ENCODE measurements at regions not wholly inside any gene's neighbourhood (a gene's known extent, or its start where the extent isn't known, plus 50 kb on each side); places are given as distances from the start of the nearest gene placed in this dataset.

GRCh38 chr10:78223088-78223487 is 189.4 kb downstream of the RPS24 start:
- H3K36me3 ChIP-seq = no peaks in the 10 kb centered on the region
- intact Hi-C loops (cut with DNase I) = no loop called here
- no peak overlapping the region for H3K4me3 ChIP-seq (replicated peaks in 1 of 3)

GRCh38 chr10:78224602-78225001 is 190.9 kb downstream of the RPS24 start:
- H3K4me3 ChIP-seq (replicated peaks in 1 of 3) = no peak overlapping the region
- no peak overlapping the region for H3K27ac ChIP-seq
- no peak for TF ChIP-seq CTCF (IDR thresholded peaks at IDR 0.05)
- no peak for TF ChIP-seq POLR2A (IDR thresholded peaks at IDR 0.05)
- intact Hi-C loops (cut with DNase I) = no loop called here
- no peaks in the 10 kb centered on the region for H3K27me3 ChIP-seq
- H3K36me3 ChIP-seq = no peaks in the 10 kb centered on the region
- no peaks in the 10 kb centered on the region for H3K4me1 ChIP-seq
- 89 to 90% methylated on average over 6 of the region's 6 CpGs for WGBS, 2 donors
- no peaks in the 10 kb centered on the region for H3K9me3 ChIP-seq
- DNase-seq = no peak

More at GRCh38 chr10:78223088-78223487, 189.4 kb downstream of the RPS24 start:
- TF ChIP-seq CTCF (IDR thresholded peaks at IDR 0.05) (no peak), POLR2A (IDR thresholded peaks at IDR 0.05) (no peak)
- no peak overlapping the region for H3K27ac ChIP-seq
- H3K4me1 ChIP-seq = no peaks in the 10 kb centered on the region
- no peak for DNase-seq
- 60 to 79% methylated on average over 6 to 7 of the region's 7 CpGs for WGBS, 2 donors
- H3K27me3 ChIP-seq = no peaks in the 10 kb centered on the region
- no peaks in the 10 kb centered on the region for H3K9me3 ChIP-seq

- Histone ChIP-seq H3K4me1 (no peaks in the 10 kb centered on the region), H3K27me3 (no peaks in the 10 kb centered on the region), H3K27ac (no peak overlapping the region), H3K4me3 (replicated peaks in 1 of 3) (no peak overlapping the region), H3K9me3 (no peaks in the 10 kb centered on the region), H3K36me3 (no peaks in the 10 kb centered on the region)
- WGBS, 2 donors = 88 to 95% methylated on average over 10 of the region's 10 CpGs
- no peak for DNase-seq
- intact Hi-C loops (cut with DNase I) = no loop called here
- no peak for TF ChIP-seq CTCF (IDR thresholded peaks at IDR 0.05)
- no peak for TF ChIP-seq POLR2A (IDR thresholded peaks at IDR 0.05)
These were observed 191.9 kb downstream of the RPS24 start for GRCh38 chr10:78225594-78225993.

- no peaks in the 10 kb centered on the region for H3K27me3 ChIP-seq
- DNase-seq = no peak
- H3K27ac ChIP-seq = no peak overlapping the region
- 94% methylated on average over 9 of the region's 9 CpGs for WGBS, 2 donors
- intact Hi-C loops (cut with DNase I) = no loop called here
- H3K4me1 ChIP-seq = no peaks in the 10 kb centered on the region
- no peak overlapping the region for H3K4me3 ChIP-seq (replicated peaks in 1 of 3)
- TF ChIP-seq POLR2A (IDR thresholded peaks at IDR 0.05) (no peak), CTCF (IDR thresholded peaks at IDR 0.05) (no peak)
- H3K9me3 ChIP-seq = no peaks in the 10 kb centered on the region
- H3K36me3 ChIP-seq = no peaks in the 10 kb centered on the region
These were observed 195.8 kb downstream of the RPS24 start for GRCh38 chr10:78229489-78229888.

GRCh38 chr10:78229950-78230675 is 196.4 kb downstream of the RPS24 start:
- H3K27me3 ChIP-seq = no peaks in the 10 kb centered on the region
- intact Hi-C loops (cut with DNase I) = no loop called here
- H3K27ac ChIP-seq = no peak overlapping the region
- no peak overlapping the region for H3K4me3 ChIP-seq (replicated peaks in 1 of 3)
- H3K4me1 ChIP-seq = no peaks in the 10 kb centered on the region
- H3K9me3 ChIP-seq = no peaks in the 10 kb centered on the region
- TF ChIP-seq POLR2A (IDR thresholded peaks at IDR 0.05) = no peak
- TF ChIP-seq CTCF (IDR thresholded peaks at IDR 0.05) = no peak
- DNase-seq = no peak
- WGBS, 2 donors = 94 to 95% methylated on average over 5 of the region's 5 CpGs
- H3K36me3 ChIP-seq = no peaks in the 10 kb centered on the region

Data from thyroid gland (tissue), 4 donors.